GM12864 (cell line): ENCODE measurements at regions not wholly inside any gene's neighbourhood (a gene's known extent, or its start where the extent isn't known, plus 50 kb on each side); places are given as distances from the start of the nearest gene placed in this dataset.
A peak's percentile ranks its signal among the peaks of the same experiment; 100 is the strongest.

Source experiments
- DNase-seq: peaks from one replicate; pipeline ENCODE4 v3.0.0-alpha.2; 2011; ENCODE audit warnings: low read depth
- H3K4me3 ChIP-seq: 2 replicates; pipeline ENCODE4 v1.5.1; 2011; ENCODE audit warnings: mild to moderate bottlenecking, low read depth, low read length, control low read depth
- TF ChIP-seq, protein P1 (sequence below): IDR thresholded peaks from 2 replicates; pipeline ENCODE4 v1.5.1; 2011; ENCODE audit warnings: low read depth, mild to moderate bottlenecking, moderate library complexity, low read length, control low read depth, inconsistent platforms; ENCODE audit errors: missing control alignments

- no peak overlapping the region for H3K4me3 ChIP-seq
- TF ChIP-seq, protein P1, sequence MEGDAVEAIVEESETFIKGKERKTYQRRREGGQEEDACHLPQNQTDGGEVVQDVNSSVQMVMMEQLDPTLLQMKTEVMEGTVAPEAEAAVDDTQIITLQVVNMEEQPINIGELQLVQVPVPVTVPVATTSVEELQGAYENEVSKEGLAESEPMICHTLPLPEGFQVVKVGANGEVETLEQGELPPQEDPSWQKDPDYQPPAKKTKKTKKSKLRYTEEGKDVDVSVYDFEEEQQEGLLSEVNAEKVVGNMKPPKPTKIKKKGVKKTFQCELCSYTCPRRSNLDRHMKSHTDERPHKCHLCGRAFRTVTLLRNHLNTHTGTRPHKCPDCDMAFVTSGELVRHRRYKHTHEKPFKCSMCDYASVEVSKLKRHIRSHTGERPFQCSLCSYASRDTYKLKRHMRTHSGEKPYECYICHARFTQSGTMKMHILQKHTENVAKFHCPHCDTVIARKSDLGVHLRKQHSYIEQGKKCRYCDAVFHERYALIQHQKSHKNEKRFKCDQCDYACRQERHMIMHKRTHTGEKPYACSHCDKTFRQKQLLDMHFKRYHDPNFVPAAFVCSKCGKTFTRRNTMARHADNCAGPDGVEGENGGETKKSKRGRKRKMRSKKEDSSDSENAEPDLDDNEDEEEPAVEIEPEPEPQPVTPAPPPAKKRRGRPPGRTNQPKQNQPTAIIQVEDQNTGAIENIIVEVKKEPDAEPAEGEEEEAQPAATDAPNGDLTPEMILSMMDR: no peak
- no peak for DNase-seq
Measured at GRCh38 chr13:43979492-43979891, 99.8 kb downstream of the LACC1 start.

DNA sequence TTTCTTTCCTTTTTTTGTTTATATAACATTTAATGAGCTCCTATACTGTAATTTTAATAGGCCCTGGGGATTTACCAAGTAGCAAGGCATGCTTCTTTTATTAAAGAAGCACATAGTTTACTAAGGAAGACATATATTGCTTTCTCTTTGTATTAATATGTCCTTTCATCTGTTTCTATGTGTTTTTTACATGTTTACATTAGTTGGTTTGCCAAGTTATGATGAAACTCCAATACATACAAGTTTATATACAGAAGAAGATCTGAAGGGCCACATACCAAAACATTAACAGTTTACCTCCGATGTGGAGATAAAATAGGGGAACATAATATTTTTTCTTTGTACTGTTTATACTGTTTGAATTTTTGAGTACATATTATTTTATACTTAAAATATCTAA, 100.9 kb downstream of the LACC1 start:
- no peak for DNase-seq
- H3K4me3 ChIP-seq: no peak overlapping the region
- TF ChIP-seq, protein P1: no peak

GRCh38 chr13:43981091-43981490, 101.4 kb downstream of the LACC1 start:
- no peak overlapping the region for H3K4me3 ChIP-seq
- no peak for DNase-seq
- TF ChIP-seq, protein P1: peak; percentile 24

GRCh38 chr13:43981512-43982301, 102.0 kb downstream of the LACC1 start:
- DNase-seq: no peak
- TF ChIP-seq, protein P1: no peak
- H3K4me3 ChIP-seq: no peak overlapping the region

GRCh38 chr13:43983373-43983772, 103.7 kb downstream of the LACC1 start:
- TF ChIP-seq, protein P1: no peak
- DNase-seq: no peak
- no peak overlapping the region for H3K4me3 ChIP-seq

DNA sequence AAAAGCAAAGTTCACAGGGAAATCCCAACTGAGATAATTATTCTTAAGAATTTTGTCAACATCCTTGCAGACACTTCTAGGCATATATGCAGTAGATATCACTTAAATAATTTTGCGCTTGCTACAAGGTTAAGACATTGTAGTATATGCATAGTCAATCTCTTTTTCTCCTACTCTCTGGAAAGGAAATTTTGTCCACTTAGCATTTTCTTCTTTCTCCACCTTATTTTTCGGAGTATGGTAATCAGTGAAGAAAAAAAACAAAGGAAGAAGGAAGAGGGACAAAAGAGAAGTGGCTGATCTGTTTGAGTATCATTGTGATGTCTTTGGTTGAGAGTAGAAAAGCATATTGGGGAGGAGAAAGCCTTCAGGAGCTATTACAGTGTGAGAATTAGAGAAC, 104.6 kb downstream of the LACC1 start:
- TF ChIP-seq, protein P1: no peak
- no peak for DNase-seq
- H3K4me3 ChIP-seq: no peak overlapping the region
